ENCODE measurements at regions not wholly inside any gene's neighbourhood (a gene's known extent, or its start where the extent isn't known, plus 50 kb on each side); places are given as distances from the start of the nearest gene placed in this dataset.

- no peak for TF ChIP-seq CTCF (IDR thresholded peaks at IDR 0.05; ENCODE audit: extremely low read depth in 1 of 2, insufficient read depth in 1 of 2, low read depth in 1 of 2, low read length in 2 of 2)
- TF ChIP-seq POLR2A (IDR thresholded peaks at IDR 0.05; ENCODE audit: low read depth, low read length) = no peak
- TF ChIP-seq FOS (IDR thresholded peaks at IDR 0.05; ENCODE audit: borderline replicate concordance, insufficient read depth, low read length) = no peak
- no peak for TF ChIP-seq MYC (IDR thresholded peaks at IDR 0.05; ENCODE audit: low read depth, low read length)
- TF ChIP-seq GATA2 (IDR thresholded peaks at IDR 0.05; ENCODE audit: insufficient read depth, insufficient read length, low read depth, low read length) = no peak
- TF ChIP-seq EZH2 (IDR thresholded peaks at IDR 0.05; ENCODE audit: borderline replicate concordance, low read depth, low read length, severe bottlenecking) = no peak
- no peak for TF ChIP-seq POLR2AphosphoS5 (IDR thresholded peaks at IDR 0.05; ENCODE audit: insufficient read depth, low read depth, low read length)
- TF ChIP-seq MAX (IDR thresholded peaks at IDR 0.05; ENCODE audit: insufficient read depth, insufficient read length) = no peak
These were observed 106.5 kb upstream of the PARP8 start for GRCh38 chr5:50559955-50560354.

Data from endothelial cell of umbilical vein (primary cell).